GM23338 (cell line): ENCODE measurements at regions not wholly inside any gene's neighbourhood (a gene's known extent, or its start where the extent isn't known, plus 50 kb on each side); places are given as distances from the start of the nearest gene placed in this dataset.
"Not testable (repeated sequence)": the region's sequence is repeated elsewhere in the genome, so short reads cannot be mapped to it uniquely, and the experiment has no call there.

Experiments used
- CREB1 ChIP-seq: fragments of 250-450 bp; sonication (Bioruptor Pico); IDR thresholded peaks from 2 replicates; pipeline ENCODE4 v1.5.0; 2020; ENCODE audit warnings: low read depth, mild to moderate bottlenecking, moderate library complexity
- CTCF ChIP-seq, 2 experiments: fragments of 200-600 bp in 1 of 2; sonication (generic) in 1 of 2; conservative IDR thresholded peaks; 2 replicates each; pipeline versions ENCODE4 v1.5.1 to v1.6.1; 2016 to 2017; ENCODE audit warnings: antibody characterized with exemption in 2 of 2, low read depth in 2 of 2, mild to moderate bottlenecking in 2 of 2, moderate library complexity in 1 of 2
- EZH2 ChIP-seq: fragments of 200-600 bp; sonication (generic); IDR thresholded peaks from one replicate; pipeline ENCODE4 v1.8.0; 2017; ENCODE audit warnings: antibody characterized with exemption, mild to moderate bottlenecking, low read depth; ENCODE audit not compliant: unreplicated experiment
- EZH2phosphoT487 ChIP-seq: fragments of 200-600 bp; sonication (generic); IDR thresholded peaks from one replicate; pipeline ENCODE4 v1.8.1; 2018; ENCODE audit warnings: antibody characterized with exemption; ENCODE audit not compliant: unreplicated experiment
- JUNB ChIP-seq: IDR thresholded peaks from one replicate; pipeline ENCODE4 v1.6.1; 2016; ENCODE audit warnings: antibody characterized with exemption; ENCODE audit not compliant: unreplicated experiment
- POLR2AphosphoS5 ChIP-seq: IDR thresholded peaks from 2 replicates; pipeline ENCODE4 v1.6.1; 2016; ENCODE audit warnings: antibody characterized with exemption, low read depth
- STAT1 ChIP-seq: IDR thresholded peaks from one replicate; pipeline ENCODE4 v1.6.1; 2016; ENCODE audit warnings: antibody characterized with exemption; ENCODE audit not compliant: unreplicated experiment
- ZNF114 ChIP-seq: fragments of 250-450 bp; sonication (Bioruptor Pico); IDR thresholded peaks from 2 replicates; pipeline ENCODE4 v1.5.0; 2020; ENCODE audit warnings: mild to moderate bottlenecking, moderate library complexity
- ZNF331 ChIP-seq: fragments of 250-450 bp; sonication (Bioruptor Pico); IDR thresholded peaks from 2 replicates; pipeline ENCODE4 v1.5.0; 2020; ENCODE audit warnings: low read depth, mild to moderate bottlenecking, moderate library complexity
- TF ChIP-seq, protein P1 (sequence below): fragments of 250-450 bp; sonication (Bioruptor Pico); IDR thresholded peaks from 2 replicates; pipeline ENCODE4 v1.5.0; 2020; ENCODE audit warnings: mild to moderate bottlenecking, moderate library complexity
- TF ChIP-seq, protein P2 (sequence below): IDR thresholded peaks from one replicate; pipeline ENCODE4 v1.6.1; 2018; ENCODE audit warnings: antibody characterized with exemption; ENCODE audit not compliant: unreplicated experiment

GRCh38 chr17:49900801-49901200 lies 52.9 kb upstream of the TAC4 start:
- not testable (repeated sequence) for TF ChIP-seq POLR2AphosphoS5; CTCF (conservative IDR thresholded peaks at IDR 0.05; ENCODE audit: low read depth in 2 of 2); JUNB; STAT1; EZH2; CREB1 (CRISPR knock-in tag); EZH2phosphoT487; ZNF114; ZNF331 (CRISPR knock-in tag)
- TF ChIP-seq, protein P1, sequence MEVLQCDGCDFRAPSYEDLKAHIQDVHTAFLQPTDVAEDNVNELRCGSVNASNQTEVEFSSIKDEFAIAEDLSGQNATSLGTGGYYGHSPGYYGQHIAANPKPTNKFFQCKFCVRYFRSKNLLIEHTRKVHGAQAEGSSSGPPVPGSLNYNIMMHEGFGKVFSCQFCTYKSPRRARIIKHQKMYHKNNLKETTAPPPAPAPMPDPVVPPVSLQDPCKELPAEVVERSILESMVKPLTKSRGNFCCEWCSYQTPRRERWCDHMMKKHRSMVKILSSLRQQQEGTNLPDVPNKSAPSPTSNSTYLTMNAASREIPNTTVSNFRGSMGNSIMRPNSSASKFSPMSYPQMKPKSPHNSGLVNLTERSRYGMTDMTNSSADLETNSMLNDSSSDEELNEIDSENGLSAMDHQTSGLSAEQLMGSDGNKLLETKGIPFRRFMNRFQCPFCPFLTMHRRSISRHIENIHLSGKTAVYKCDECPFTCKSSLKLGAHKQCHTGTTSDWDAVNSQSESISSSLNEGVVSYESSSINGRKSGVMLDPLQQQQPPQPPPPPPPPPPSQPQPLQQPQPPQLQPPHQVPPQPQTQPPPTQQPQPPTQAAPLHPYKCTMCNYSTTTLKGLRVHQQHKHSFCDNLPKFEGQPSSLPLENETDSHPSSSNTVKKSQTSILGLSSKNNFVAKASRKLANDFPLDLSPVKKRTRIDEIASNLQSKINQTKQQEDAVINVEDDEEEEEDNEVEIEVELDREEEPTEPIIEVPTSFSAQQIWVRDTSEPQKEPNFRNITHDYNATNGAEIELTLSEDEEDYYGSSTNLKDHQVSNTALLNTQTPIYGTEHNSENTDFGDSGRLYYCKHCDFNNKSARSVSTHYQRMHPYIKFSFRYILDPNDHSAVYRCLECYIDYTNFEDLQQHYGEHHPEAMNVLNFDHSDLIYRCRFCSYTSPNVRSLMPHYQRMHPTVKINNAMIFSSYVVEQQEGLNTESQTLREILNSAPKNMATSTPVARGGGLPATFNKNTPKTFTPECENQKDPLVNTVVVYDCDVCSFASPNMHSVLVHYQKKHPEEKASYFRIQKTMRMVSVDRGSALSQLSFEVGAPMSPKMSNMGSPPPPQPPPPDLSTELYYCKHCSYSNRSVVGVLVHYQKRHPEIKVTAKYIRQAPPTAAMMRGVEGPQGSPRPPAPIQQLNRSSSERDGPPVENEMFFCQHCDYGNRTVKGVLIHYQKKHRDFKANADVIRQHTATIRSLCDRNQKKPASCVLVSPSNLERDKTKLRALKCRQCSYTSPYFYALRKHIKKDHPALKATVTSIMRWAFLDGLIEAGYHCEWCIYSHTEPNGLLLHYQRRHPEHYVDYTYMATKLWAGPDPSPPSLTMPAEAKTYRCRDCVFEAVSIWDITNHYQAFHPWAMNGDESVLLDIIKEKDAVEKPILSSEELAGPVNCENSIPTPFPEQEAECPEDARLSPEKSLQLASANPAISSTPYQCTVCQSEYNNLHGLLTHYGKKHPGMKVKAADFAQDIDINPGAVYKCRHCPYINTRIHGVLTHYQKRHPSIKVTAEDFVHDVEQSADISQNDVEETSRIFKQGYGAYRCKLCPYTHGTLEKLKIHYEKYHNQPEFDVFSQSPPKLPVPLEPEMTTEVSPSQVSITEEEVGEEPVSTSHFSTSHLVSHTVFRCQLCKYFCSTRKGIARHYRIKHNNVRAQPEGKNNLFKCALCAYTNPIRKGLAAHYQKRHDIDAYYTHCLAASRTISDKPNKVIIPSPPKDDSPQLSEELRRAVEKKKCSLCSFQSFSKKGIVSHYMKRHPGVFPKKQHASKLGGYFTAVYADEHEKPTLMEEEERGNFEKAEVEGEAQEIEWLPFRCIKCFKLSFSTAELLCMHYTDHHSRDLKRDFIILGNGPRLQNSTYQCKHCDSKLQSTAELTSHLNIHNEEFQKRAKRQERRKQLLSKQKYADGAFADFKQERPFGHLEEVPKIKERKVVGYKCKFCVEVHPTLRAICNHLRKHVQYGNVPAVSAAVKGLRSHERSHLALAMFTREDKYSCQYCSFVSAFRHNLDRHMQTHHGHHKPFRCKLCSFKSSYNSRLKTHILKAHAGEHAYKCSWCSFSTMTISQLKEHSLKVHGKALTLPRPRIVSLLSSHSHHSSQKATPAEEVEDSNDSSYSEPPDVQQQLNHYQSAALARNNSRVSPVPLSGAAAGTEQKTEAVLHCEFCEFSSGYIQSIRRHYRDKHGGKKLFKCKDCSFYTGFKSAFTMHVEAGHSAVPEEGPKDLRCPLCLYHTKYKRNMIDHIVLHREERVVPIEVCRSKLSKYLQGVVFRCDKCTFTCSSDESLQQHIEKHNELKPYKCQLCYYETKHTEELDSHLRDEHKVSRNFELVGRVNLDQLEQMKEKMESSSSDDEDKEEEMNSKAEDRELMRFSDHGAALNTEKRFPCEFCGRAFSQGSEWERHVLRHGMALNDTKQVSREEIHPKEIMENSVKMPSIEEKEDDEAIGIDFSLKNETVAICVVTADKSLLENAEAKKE = not testable (repeated sequence)
- TF ChIP-seq, protein P2, sequence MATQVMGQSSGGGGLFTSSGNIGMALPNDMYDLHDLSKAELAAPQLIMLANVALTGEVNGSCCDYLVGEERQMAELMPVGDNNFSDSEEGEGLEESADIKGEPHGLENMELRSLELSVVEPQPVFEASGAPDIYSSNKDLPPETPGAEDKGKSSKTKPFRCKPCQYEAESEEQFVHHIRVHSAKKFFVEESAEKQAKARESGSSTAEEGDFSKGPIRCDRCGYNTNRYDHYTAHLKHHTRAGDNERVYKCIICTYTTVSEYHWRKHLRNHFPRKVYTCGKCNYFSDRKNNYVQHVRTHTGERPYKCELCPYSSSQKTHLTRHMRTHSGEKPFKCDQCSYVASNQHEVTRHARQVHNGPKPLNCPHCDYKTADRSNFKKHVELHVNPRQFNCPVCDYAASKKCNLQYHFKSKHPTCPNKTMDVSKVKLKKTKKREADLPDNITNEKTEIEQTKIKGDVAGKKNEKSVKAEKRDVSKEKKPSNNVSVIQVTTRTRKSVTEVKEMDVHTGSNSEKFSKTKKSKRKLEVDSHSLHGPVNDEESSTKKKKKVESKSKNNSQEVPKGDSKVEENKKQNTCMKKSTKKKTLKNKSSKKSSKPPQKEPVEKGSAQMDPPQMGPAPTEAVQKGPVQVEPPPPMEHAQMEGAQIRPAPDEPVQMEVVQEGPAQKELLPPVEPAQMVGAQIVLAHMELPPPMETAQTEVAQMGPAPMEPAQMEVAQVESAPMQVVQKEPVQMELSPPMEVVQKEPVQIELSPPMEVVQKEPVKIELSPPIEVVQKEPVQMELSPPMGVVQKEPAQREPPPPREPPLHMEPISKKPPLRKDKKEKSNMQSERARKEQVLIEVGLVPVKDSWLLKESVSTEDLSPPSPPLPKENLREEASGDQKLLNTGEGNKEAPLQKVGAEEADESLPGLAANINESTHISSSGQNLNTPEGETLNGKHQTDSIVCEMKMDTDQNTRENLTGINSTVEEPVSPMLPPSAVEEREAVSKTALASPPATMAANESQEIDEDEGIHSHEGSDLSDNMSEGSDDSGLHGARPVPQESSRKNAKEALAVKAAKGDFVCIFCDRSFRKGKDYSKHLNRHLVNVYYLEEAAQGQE = not testable (repeated sequence)
